NCI-H1092 treated with DMSO at 0.1 percent for 48 hours (cell line): ENCODE measurements at regions not wholly inside any gene's neighbourhood (a gene's known extent, or its start where the extent isn't known, plus 50 kb on each side); places are given as distances from the start of the nearest gene placed in this dataset.

Source experiments
- DNase-seq: peaks from one replicate; lab custom pipeline; 2025; lab: John Stamatoyannopoulos, UW

GRCh38 chr2:128750328-128751165 lies 431.9 kb upstream of the HS6ST1 start:
- DNase-seq, result no peak

- DNase-seq, result no peak
These were observed 433.1 kb upstream of the HS6ST1 start for GRCh38 chr2:128751746-128752145.

- DNase-seq, result no peak
These were observed 434.1 kb upstream of the HS6ST1 start for GRCh38 chr2:128752691-128753263.

- DNase-seq, result no peak
These were observed 434.7 kb upstream of the HS6ST1 start for GRCh38 chr2:128753321-128753720.

- DNase-seq, result no peak
These were observed 435.1 kb upstream of the HS6ST1 start for GRCh38 chr2:128753800-128754199.

GRCh38 chr2:128754246-128754724 lies 435.6 kb upstream of the HS6ST1 start:
- DNase-seq, result no peak

GRCh38 chr2:128755695-128756364 lies 437.2 kb upstream of the HS6ST1 start:
- DNase-seq, result no peak

GRCh38 chr2:128756365-128756717 lies 437.7 kb upstream of the HS6ST1 start:
- DNase-seq, result no peak

GRCh38 chr2:128765811-128766210 lies 447.1 kb upstream of the HS6ST1 start:
- no peak for DNase-seq

- no peak for DNase-seq
These were observed 449.4 kb upstream of the HS6ST1 start for GRCh38 chr2:128768041-128768440.

GRCh38 chr2:128769457-128770142 lies 450.9 kb upstream of the HS6ST1 start:
- DNase-seq, result no peak

- DNase-seq, result no peak
These were observed 451.7 kb upstream of the HS6ST1 start for GRCh38 chr2:128770143-128771085.

- no peak for DNase-seq
These were observed 452.7 kb upstream of the HS6ST1 start for GRCh38 chr2:128771401-128771800.

GRCh38 chr2:128772671-128773070 lies 454.0 kb upstream of the HS6ST1 start:
- DNase-seq, result no peak

- no peak for DNase-seq
These were observed 455.1 kb upstream of the HS6ST1 start for GRCh38 chr2:128773641-128774319.

GRCh38 chr2:128774320-128775216 lies 455.9 kb upstream of the HS6ST1 start:
- no peak for DNase-seq

GRCh38 chr2:128775217-128775913 lies 456.7 kb upstream of the HS6ST1 start:
- no peak for DNase-seq

- DNase-seq, result no peak
These were observed 457.2 kb upstream of the HS6ST1 start for GRCh38 chr2:128775914-128776285.
